HG03159 (cell line): ENCODE measurements at regions not wholly inside any gene's neighbourhood (a gene's known extent, or its start where the extent isn't known, plus 50 kb on each side); places are given as distances from the start of the nearest gene placed in this dataset.

Source experiments
- ATAC-seq: cut with Tn5 transposase; IDR thresholded peaks from one replicate; pipeline ENCODE4 v1.9.1; 2021; ENCODE audit warnings: mild to moderate bottlenecking, moderate library complexity; ENCODE audit not compliant: unreplicated experiment

GRCh38 chr9:107541523-107541922, 52.0 kb upstream of the KLF4 start:
- ATAC-seq: no peak

GRCh38 chr9:107540164-107540561, 50.6 kb upstream of the KLF4 start:
- ATAC-seq: no peak

GRCh38 chr9:107539427-107540163, 50.0 kb upstream of the KLF4 start:
- ATAC-seq: no peak
